NCI-H146 treated with DMSO at 0.1 percent for 48 hours (cell line): ENCODE measurements at regions not wholly inside any gene's neighbourhood (a gene's known extent, or its start where the extent isn't known, plus 50 kb on each side); places are given as distances from the start of the nearest gene placed in this dataset.
A peak's percentile ranks its signal among the peaks of the same experiment; 100 is the strongest.

ENCODE experiments used
- DNase-seq: peaks from one replicate; lab custom pipeline; 2025; ENCODE audit not compliant: unreplicated experiment; lab: John Stamatoyannopoulos, UW

- DNase-seq = no peak
Observed at GRCh38 chr18:1995041-1995612, 576.2 kb downstream of the METTL4 start.

- no peak for DNase-seq
Observed at GRCh38 chr18:1998121-1998520, 573.2 kb downstream of the METTL4 start.

DNA sequence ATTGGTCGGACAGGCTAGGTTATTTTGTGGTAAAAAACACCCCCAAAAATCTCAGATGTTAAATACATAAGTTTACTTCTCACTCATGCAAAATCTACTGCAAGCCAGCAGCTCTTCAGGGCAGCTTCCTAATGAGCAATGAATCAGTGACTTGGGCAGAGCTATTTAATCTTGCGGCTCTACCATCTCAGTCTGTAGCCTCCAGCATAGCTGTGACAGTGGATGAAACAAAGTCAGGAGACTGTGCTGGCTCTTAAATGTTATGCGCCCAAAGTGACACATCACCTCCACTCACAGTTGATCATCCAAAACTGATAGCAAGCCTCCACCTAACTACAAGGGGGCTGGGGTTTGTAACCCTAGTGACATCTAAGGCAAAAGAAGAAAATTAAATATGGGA is 571.9 kb downstream of the METTL4 start:
- DNase-seq = no peak

- no peak for DNase-seq
Observed at GRCh38 chr18:2002151-2002550, 569.2 kb downstream of the METTL4 start.

DNA sequence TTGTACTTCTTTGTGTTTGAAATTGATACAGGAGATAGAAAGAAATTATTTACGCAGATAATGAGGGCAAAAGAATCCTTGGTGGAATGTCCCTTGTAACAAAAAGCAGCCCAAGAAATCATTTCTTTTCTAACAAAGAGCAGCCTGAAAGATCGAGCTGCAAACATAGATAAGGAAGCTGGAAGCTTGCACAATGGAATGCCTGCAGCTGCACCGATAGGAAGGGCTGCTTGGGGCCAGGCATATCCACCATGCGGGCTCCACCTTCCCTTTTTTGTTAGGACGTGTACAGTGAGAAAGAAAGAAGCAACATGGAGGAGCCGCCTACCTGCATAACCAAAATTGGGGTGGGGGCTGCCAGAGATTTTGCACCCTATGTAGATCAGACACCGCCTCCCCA is 568.7 kb downstream of the METTL4 start:
- DNase-seq = no peak

GRCh38 chr18:2009942-2010697 is 561.2 kb downstream of the METTL4 start:
- DNase-seq = no peak

DNA sequence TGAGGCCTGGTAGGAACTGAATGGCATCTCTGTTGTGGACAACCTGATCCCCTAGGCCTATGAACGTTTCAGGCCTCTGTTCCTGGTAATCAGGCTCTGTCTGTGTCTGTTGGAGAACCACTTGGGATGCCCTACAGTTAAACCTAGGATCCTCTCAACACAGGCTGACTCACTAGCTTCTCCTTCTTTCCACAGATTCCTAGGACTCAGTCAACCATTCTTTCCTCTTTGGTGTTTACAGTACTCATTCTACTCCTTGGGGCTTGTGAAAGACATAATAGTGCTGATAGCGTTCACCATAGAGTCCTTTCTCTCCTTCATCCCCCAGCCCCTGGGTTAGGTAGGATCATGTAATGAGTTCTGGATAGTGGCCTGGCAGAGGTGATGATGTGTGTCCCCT is 544.3 kb downstream of the METTL4 start:
- DNase-seq = no peak

GRCh38 chr18:2027756-2028155 is 543.5 kb downstream of the METTL4 start:
- no peak for DNase-seq

GRCh38 chr18:2028986-2029385 is 542.3 kb downstream of the METTL4 start:
- no peak for DNase-seq

GRCh38 chr18:2030647-2031046 is 540.7 kb downstream of the METTL4 start:
- DNase-seq = no peak

GRCh38 chr18:2032036-2032435 is 539.3 kb downstream of the METTL4 start:
- no peak for DNase-seq

DNA sequence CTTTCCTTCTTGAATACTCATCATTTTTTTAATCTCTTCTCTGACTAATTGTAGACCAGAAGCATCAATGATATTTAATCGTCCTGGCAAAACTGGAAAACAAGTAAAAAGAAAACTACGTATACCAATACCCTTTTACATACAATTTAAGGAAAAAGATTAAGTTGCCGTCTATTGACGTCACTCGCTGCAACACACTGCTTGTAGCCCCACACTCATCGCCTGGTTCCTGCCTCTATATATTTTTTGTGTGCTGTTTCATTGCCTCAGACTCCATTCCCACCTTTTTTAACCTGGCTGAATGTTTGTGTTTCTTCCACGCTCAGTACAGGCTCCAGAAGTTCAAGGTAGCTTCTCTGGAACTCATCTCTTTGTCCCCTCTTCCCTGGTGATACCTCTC is 536.2 kb downstream of the METTL4 start:
- no peak for DNase-seq

GRCh38 chr18:2036086-2036485 is 535.2 kb downstream of the METTL4 start:
- DNase-seq = no peak

GRCh38 chr18:2040279-2040678 is 531.0 kb downstream of the METTL4 start:
- no peak for DNase-seq

- DNase-seq = no peak
Observed at GRCh38 chr18:2049986-2050385, 521.3 kb downstream of the METTL4 start.

- DNase-seq = no peak
Observed at GRCh38 chr18:2050702-2051201, 520.6 kb downstream of the METTL4 start.

DNA sequence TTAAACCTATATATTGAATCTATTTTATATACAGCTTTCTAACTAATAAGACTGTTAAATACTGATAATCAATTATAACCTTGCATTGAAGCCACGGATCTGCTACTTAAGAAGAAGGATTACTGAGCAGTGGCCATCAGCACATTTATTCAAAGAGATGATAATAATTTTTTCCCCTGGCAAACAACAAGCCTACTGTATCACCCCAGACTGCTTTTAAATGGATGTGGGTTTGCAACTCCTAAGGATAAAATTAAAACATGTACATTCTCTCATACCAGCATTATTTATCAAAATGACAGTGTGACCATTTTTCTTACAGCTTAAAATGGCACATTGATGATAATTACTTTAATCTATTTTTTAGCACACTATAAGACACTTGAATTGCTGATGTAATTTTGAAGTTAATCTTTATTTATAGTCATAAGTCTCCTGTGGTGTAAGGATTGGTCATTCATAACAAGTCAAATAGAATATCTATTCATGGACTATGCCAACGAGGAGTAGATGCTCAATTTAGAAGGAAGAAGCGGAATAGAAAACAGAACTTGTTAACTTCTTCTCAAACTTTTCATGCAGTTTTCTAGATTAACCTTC is 517.7 kb downstream of the METTL4 start:
- no peak for DNase-seq

GRCh38 chr18:2059336-2059735 is 512.0 kb downstream of the METTL4 start:
- no peak for DNase-seq

DNA sequence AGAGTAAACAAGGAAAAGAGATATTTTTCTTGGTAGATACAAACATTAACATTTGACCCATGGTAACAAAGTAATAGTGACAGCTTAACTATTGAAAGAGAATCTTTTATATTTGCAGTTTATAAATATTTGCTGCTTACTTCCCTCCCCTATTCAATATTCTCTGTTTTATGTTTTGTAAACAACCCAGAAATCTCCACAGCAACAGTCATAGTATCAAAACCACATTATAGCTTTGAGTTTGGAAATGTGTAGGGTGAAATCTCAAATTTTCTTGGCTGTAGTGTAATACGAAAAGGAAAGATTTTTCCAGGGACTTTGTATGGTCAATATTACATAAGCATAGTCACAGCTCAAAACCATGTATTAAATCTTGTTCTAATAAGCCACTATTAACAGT is 511.2 kb downstream of the METTL4 start:
- DNase-seq = no peak

- peak; percentile 100 for DNase-seq
Observed at GRCh38 chr18:2070631-2071030, 500.7 kb downstream of the METTL4 start.

GRCh38 chr18:2075499-2075898 is 495.8 kb downstream of the METTL4 start:
- DNase-seq = no peak

DNA sequence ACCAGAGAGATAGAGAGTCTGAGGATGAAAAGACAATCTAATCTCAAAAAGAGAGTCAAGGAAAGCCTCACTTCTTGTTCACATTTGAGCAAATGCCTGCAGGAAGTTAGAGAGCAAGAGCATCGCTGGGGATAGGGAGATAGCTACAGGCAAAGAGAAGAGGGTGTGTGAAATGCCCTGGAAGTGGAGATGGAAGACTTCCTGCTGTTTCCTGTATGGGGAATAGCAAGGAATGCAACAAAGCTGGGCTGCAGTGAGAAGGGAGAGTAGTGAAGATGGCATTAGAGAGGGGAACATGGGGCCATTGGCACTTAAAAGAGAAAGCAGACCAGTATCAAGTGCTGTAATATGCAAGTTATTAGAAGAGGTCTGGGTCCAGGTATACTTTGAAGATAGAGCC is 488.6 kb downstream of the METTL4 start:
- no peak for DNase-seq
